Hepatocyte (in vitro differentiated cells): ENCODE measurements at regions not wholly inside any gene's neighbourhood (a gene's known extent, or its start where the extent isn't known, plus 50 kb on each side); places are given as distances from the start of the nearest gene placed in this dataset.
A peak's percentile ranks its signal among the peaks of the same experiment; 100 is the strongest.

ENCODE experiments used
- DNase-seq: peaks from one replicate; pipeline ENCODE4 v3.0.0-alpha.2; 2016; ENCODE audit warnings: low spot score
- H2AFZ ChIP-seq: fragments of 200-600 bp; sonication (generic); 2 replicates; pipeline ENCODE4 v1.6.0; 2016; ENCODE audit warnings: antibody characterized with exemption, mild to moderate bottlenecking
- H3K27ac ChIP-seq: fragments of 200-600 bp; sonication (generic); 2 replicates; pipeline ENCODE4 v1.5.1; 2016; ENCODE audit warnings: mild to moderate bottlenecking
- H3K27me3 ChIP-seq: fragments of 200-600 bp; sonication (generic); 2 replicates; pipeline ENCODE4 v1.6.1; 2016
- H3K36me3 ChIP-seq: fragments of 200-600 bp; sonication (generic); replicated peaks from 2 replicates; pipeline ENCODE4 v1.5.1; 2016; ENCODE audit warnings: low read depth; ENCODE audit not compliant: insufficient read depth
- H3K4me1 ChIP-seq: fragments of 200-600 bp; sonication (generic); 2 replicates; pipeline ENCODE4 v1.5.1; 2016; ENCODE audit warnings: mild to moderate bottlenecking, moderate library complexity; ENCODE audit not compliant: insufficient read depth
- H3K4me2 ChIP-seq: fragments of 200-600 bp; sonication (generic); 2 replicates; pipeline ENCODE4 v1.6.0; 2016
- H3K4me3 ChIP-seq: fragments of 200-600 bp; sonication (generic); 2 replicates; pipeline ENCODE4 v1.5.1; 2016; ENCODE audit warnings: mild to moderate bottlenecking
- H3K79me2 ChIP-seq: fragments of 200-600 bp; sonication (generic); 2 replicates; pipeline ENCODE4 v1.6.0; 2017; ENCODE audit warnings: mild to moderate bottlenecking
- H3K9me2 ChIP-seq: fragments of 200-600 bp; sonication (generic); replicated peaks from 2 replicates; pipeline ENCODE4 v1.6.0; 2017; ENCODE audit warnings: mild to moderate bottlenecking; ENCODE audit not compliant: insufficient read depth
- H3K9me3 ChIP-seq: fragments of 200-600 bp; sonication (generic); 2 replicates; pipeline ENCODE4 v1.5.1; 2016; ENCODE audit warnings: low read depth, mild to moderate bottlenecking
- H4K20me1 ChIP-seq: fragments of 200-600 bp; sonication (generic); 2 replicates; pipeline ENCODE4 v1.6.0; 2016; ENCODE audit warnings: mild to moderate bottlenecking; ENCODE audit not compliant: insufficient read depth, poor library complexity, severe bottlenecking
- EZH2 ChIP-seq: fragments of 200-600 bp; sonication (generic); IDR thresholded peaks from 2 replicates; pipeline ENCODE4 v1.6.1; 2016; ENCODE audit warnings: antibody characterized with exemption, mild to moderate bottlenecking, borderline replicate concordance
- EZH2phosphoT487 ChIP-seq: fragments of 200-600 bp; sonication (generic); IDR thresholded peaks from one replicate; pipeline ENCODE4 v1.6.1; 2018; ENCODE audit warnings: antibody characterized with exemption, mild to moderate bottlenecking, low read depth, moderate library complexity; ENCODE audit not compliant: unreplicated experiment, severe bottlenecking
- WGBS: methylation state at CpG from one replicate; pipeline ENCODE4 v1.1.6; 2016; ENCODE audit warnings: low lambda C conversion rate; ENCODE audit errors: missing lambda C conversion rate; 5-methylcytosine and 5-hydroxymethylcytosine counted together
- TF ChIP-seq, protein P1 (sequence below): fragments of 200-600 bp; sonication (generic); IDR thresholded peaks from 2 replicates; pipeline ENCODE4 v1.5.1; 2016; ENCODE audit warnings: antibody characterized with exemption, mild to moderate bottlenecking; ENCODE audit not compliant: poor library complexity

DNA sequence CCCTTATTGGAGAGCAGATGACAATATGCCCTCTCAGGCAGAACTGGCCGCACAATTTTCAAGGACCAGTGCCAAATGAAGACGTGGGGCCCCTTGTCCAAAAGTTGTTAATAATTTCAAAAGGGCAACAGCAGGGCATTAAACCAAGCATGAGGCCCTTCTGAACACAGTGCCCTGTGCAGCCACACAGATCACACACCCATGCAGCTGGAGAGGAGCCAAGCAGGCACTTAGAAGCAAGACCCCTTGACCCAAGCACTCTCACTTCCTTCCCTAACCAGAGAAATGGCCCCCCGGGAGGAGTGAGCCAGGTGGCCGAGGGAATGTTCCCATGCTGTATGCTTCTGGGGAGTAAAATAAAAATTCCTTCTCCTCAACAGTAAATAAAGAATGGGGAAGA is 114.0 kb upstream of the TMPO start:
- H3K4me1 ChIP-seq: peaks cover 5% of the 10 kb centered on the region
- TF ChIP-seq EZH2phosphoT487 (no peak), EZH2 (no peak)
- TF ChIP-seq, protein P1, sequence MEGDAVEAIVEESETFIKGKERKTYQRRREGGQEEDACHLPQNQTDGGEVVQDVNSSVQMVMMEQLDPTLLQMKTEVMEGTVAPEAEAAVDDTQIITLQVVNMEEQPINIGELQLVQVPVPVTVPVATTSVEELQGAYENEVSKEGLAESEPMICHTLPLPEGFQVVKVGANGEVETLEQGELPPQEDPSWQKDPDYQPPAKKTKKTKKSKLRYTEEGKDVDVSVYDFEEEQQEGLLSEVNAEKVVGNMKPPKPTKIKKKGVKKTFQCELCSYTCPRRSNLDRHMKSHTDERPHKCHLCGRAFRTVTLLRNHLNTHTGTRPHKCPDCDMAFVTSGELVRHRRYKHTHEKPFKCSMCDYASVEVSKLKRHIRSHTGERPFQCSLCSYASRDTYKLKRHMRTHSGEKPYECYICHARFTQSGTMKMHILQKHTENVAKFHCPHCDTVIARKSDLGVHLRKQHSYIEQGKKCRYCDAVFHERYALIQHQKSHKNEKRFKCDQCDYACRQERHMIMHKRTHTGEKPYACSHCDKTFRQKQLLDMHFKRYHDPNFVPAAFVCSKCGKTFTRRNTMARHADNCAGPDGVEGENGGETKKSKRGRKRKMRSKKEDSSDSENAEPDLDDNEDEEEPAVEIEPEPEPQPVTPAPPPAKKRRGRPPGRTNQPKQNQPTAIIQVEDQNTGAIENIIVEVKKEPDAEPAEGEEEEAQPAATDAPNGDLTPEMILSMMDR: no peak
- no peaks in the 10 kb centered on the region for H3K9me2 ChIP-seq
- no peaks in the 10 kb centered on the region for H4K20me1 ChIP-seq
- no peaks in the 10 kb centered on the region for H3K27me3 ChIP-seq
- DNase-seq: no peak
- no peaks in the 10 kb centered on the region for H3K36me3 ChIP-seq
- H2AFZ ChIP-seq: no peak overlapping the region
- no peaks in the 10 kb centered on the region for H3K79me2 ChIP-seq
- H3K4me2 ChIP-seq: no peak overlapping the region
- H3K9me3 ChIP-seq: no peaks in the 10 kb centered on the region
- 55% methylated on average over 4 of the region's 4 CpGs for WGBS
- H3K4me3 ChIP-seq: no peak overlapping the region
- no peak overlapping the region for H3K27ac ChIP-seq

DNA sequence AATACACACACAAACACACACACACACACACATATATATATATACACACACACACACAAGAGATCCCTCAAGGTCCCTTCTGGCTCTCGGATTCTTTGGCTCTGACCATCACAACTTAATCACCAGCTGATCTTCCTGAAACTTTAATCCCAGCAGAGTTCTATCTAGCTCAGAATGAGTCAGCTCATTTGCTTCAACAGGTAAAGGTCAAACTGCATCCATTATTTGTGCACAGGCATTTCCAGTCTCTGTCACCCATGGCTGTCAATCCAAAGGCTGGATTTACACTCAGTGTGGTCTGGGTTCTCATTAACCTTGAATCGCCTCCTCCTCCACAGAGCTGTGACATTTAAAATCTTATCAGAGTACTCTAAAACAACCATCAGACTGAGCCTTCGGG is 113.3 kb upstream of the TMPO start:
- Histone ChIP-seq H3K27me3 (no peaks in the 10 kb centered on the region), H3K9me3 (no peaks in the 10 kb centered on the region), H3K4me3 (no peak overlapping the region), H2AFZ (no peak overlapping the region), H3K9me2 (no peaks in the 10 kb centered on the region), H4K20me1 (no peaks in the 10 kb centered on the region), H3K4me1 (peaks cover 5% of the 10 kb centered on the region), H3K4me2 (no peak overlapping the region), H3K27ac (no peak overlapping the region), H3K79me2 (no peaks in the 10 kb centered on the region), H3K36me3 (no peaks in the 10 kb centered on the region)
- TF ChIP-seq EZH2: no peak
- TF ChIP-seq, protein P1: no peak
- TF ChIP-seq EZH2phosphoT487: no peak
- 57% methylated on average over 3 of the region's 3 CpGs for WGBS
- peak; percentile 44 for DNase-seq

DNA sequence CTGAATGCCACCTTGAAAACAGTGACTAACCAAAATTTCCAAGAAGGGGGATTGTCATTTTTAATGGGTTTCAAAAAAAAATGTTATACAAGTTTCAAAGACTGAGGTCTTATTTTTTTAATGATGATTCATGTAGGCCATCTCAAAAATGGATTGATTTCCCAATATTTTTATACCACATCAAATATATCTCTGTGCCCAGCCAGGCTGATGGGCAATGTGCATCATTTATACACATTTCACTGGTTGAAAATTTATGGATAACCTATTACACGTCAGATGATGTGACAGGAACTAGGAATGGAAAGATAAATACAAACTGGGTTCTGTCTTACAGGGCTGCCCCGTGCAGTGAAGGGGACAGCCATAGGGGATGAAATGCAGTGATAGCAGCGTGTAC is 112.7 kb upstream of the TMPO start:
- Histone ChIP-seq H3K79me2 (no peaks in the 10 kb centered on the region), H2AFZ (no peak overlapping the region), H3K27ac (no peak overlapping the region), H4K20me1 (no peaks in the 10 kb centered on the region), H3K36me3 (no peaks in the 10 kb centered on the region), H3K27me3 (no peaks in the 10 kb centered on the region), H3K9me3 (no peaks in the 10 kb centered on the region), H3K4me2 (no peak overlapping the region), H3K4me3 (no peak overlapping the region), H3K4me1 (peaks cover 5% of the 10 kb centered on the region), H3K9me2 (no peaks in the 10 kb centered on the region)
- no peak for DNase-seq
- TF ChIP-seq EZH2phosphoT487 (no peak), EZH2 (no peak)
- TF ChIP-seq, protein P1: no peak
- WGBS: 88% methylated on average over 3 of the region's 3 CpGs

DNA sequence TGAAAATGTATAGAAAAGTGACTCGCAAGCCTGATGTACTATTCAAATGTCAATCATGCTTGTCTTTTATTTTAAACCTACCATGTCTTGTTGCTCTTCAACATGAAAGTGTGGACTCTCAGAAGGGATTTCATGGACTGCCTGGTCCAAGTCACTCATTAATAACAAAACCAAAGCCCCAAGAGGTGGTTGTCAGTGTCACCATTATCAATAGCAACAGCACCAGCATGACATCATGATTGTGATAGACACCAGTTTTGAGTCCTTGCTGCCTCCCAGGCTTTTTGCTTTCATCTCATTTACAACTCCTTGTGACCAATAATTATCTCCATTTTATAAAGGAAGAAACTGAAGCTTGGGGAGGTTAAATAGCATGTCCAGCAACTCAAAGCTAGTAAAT is 112.0 kb upstream of the TMPO start:
- no peaks in the 10 kb centered on the region for H3K27me3 ChIP-seq
- no peak overlapping the region for H2AFZ ChIP-seq
- no peak overlapping the region for H3K4me3 ChIP-seq
- H3K9me3 ChIP-seq: no peaks in the 10 kb centered on the region
- no peaks in the 10 kb centered on the region for H3K9me2 ChIP-seq
- no peaks in the 10 kb centered on the region for H4K20me1 ChIP-seq
- 89% methylated on average over 1 of the region's 1 CpG for WGBS
- no peak for DNase-seq
- H3K36me3 ChIP-seq: no peaks in the 10 kb centered on the region
- no peak overlapping the region for H3K27ac ChIP-seq
- H3K4me1 ChIP-seq: peaks cover 5% of the 10 kb centered on the region
- no peaks in the 10 kb centered on the region for H3K79me2 ChIP-seq
- TF ChIP-seq EZH2phosphoT487: no peak
- TF ChIP-seq EZH2: no peak
- TF ChIP-seq, protein P1: no peak
- H3K4me2 ChIP-seq: no peak overlapping the region
